ENCODE measurements at regions not wholly inside any gene's neighbourhood (a gene's known extent, or its start where the extent isn't known, plus 50 kb on each side); places are given as distances from the start of the nearest gene placed in this dataset. TPM values are rescaled to one million over a fixed set of nuclear protein-coding genes. Genes with fewer than 3 reads are reported as not detected.

- DNase-seq (ENCODE audit: low spot score) (no peak), ATAC-seq (ENCODE audit: low FRiP score) (no peak)
- TF ChIP-seq CTCF (IDR thresholded peaks at IDR 0.05) = no peak
Observed at GRCh38 chr4:22021106-22021505, 72.5 kb upstream of the KCNIP4 start.

GRCh38 chr4:22020129-22020528, 71.6 kb upstream of the KCNIP4 start:
- ATAC-seq (ENCODE audit: low FRiP score) = no peak
- no peak for TF ChIP-seq CTCF (IDR thresholded peaks at IDR 0.05)

GRCh38 chr4:22019676-22020075, 71.1 kb upstream of the KCNIP4 start:
- TF ChIP-seq CTCF (IDR thresholded peaks at IDR 0.05) = no peak
- no peak for DNase-seq (ENCODE audit: low spot score)
- no peak for ATAC-seq (ENCODE audit: low FRiP score)

More at GRCh38 chr4:22020129-22020528, 71.6 kb upstream of the KCNIP4 start:
- DNase-seq (ENCODE audit: low spot score) = no peak

GRCh38 chr4:22014222-22014741, 65.7 kb upstream of the KCNIP4 start:
- ATAC-seq (ENCODE audit: low FRiP score) = no peak
- DNase-seq (ENCODE audit: low spot score) = no peak
- no peak for TF ChIP-seq CTCF (IDR thresholded peaks at IDR 0.05)

- ATAC-seq (ENCODE audit: low FRiP score) = no peak
- TF ChIP-seq CTCF (IDR thresholded peaks at IDR 0.05) = no peak
- DNase-seq (ENCODE audit: low spot score) = no peak
Observed at GRCh38 chr4:22003878-22004277, 55.3 kb upstream of the KCNIP4 start.

Small RNA genes in the stretch of these regions (small RNA-seq; reads per million reads assigned to genes)
- not detected for gene RNU6-420P

Measured in omental fat pad (tissue), 3 donors.